Aorta (tissue), 5 donors: ENCODE measurements at regions not wholly inside any gene's neighbourhood (a gene's known extent, or its start where the extent isn't known, plus 50 kb on each side); places are given as distances from the start of the nearest gene placed in this dataset.

Source experiments
- ATAC-seq: fragments of 200-7000 bp; cut with Tn5 transposase; one replicate; pipeline ENCODE4 v1.9.1; 2022; ENCODE audit warnings: moderate library complexity; ENCODE audit not compliant: low FRiP score
- DNase-seq, 2 donors: peaks; one replicate each; pipeline ENCODE4 v3.0.0-alpha.2; 2020
- H3K27ac ChIP-seq, 2 donors: one replicate each; pipeline ENCODE4 v1.5.1; 2013; ENCODE audit warnings: low read length in 2 of 2, mild to moderate bottlenecking in 2 of 2, moderate library complexity in 2 of 2, control low read depth in 1 of 2, inconsistent platforms in 1 of 2, low read depth in 1 of 2
- H3K27me3 ChIP-seq, 2 donors: one replicate each; pipeline ENCODE4 v1.6.1; 2013; ENCODE audit warnings: control low read depth in 1 of 2, low read length in 1 of 2, mild to moderate bottlenecking in 1 of 2, moderate library complexity in 1 of 2; ENCODE audit not compliant: insufficient read depth in 2 of 2, control insufficient read depth in 1 of 2
- H3K36me3 ChIP-seq, 2 donors: one replicate each; pipeline ENCODE4 v1.6.1; 2013; ENCODE audit warnings: control low read depth in 1 of 2, low read length in 1 of 2, mild to moderate bottlenecking in 1 of 2; ENCODE audit not compliant: insufficient read depth in 2 of 2, control insufficient read depth in 1 of 2
- H3K4me1 ChIP-seq, 2 donors: one replicate each; pipeline ENCODE4 v1.6.1; 2013; ENCODE audit warnings: low read length in 2 of 2, control low read depth in 1 of 2, mild to moderate bottlenecking in 1 of 2, moderate library complexity in 1 of 2; ENCODE audit not compliant: insufficient read depth in 2 of 2, control insufficient read depth in 1 of 2
- H3K4me3 ChIP-seq, 2 donors: one replicate each; pipeline ENCODE4 v1.5.1; 2013; ENCODE audit warnings: low read length in 2 of 2, control low read depth in 1 of 2, mild to moderate bottlenecking in 1 of 2
- H3K9me3 ChIP-seq: one replicate; pipeline ENCODE4 v1.6.1; 2013; ENCODE audit warnings: mild to moderate bottlenecking, low read length; ENCODE audit not compliant: control insufficient read depth
- WGBS, 2 donors: extraction: QIAGEN DNeasy Blood & Tissue Kit; methylation state at CpG; one replicate each; pipeline ENCODE4 v1.1.7; 2013; 5-methylcytosine and 5-hydroxymethylcytosine counted together
- intact Hi-C, 2 donors: fragments of 100-400 bp; cut with DNase I; formaldehyde crosslinking; loops; one replicate each; pipeline versions ENCODE4 v1.14.2 to v1.15.0; 2022
- donor health status: healthy with polysubstance abuse.
- donor health status: Bipolar disorder and iron deficiency.
- donor health status: DM: no; HTN: no; CAD: no.
- donor health status: DM: no; HTN: no; CAD: no.
- donor health status: DM: yes; HTN: yes; CAD: no.

DNA sequence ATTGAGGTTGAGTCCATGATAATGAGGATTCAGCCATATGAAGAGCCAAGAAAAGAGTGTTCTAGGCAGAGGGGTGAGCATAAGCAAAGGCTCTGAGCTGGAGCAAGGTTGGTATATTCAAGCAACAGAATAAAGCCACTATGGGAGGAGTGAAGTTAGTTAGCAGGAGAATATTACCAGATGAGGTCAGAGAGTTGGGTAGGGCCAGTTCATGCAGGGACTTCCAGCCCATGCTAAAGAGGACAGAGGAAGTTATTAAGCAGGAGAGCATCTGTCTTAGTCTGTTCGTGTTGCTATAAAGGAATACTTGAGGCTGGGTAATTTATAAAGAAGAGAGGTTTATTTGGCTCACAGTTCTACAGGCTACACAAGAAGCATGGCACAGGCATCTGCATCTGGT lies 57.1 kb upstream of the ATG10 start:
- no peak for ATAC-seq
- no peak for DNase-seq
- H3K4me1 ChIP-seq: no peaks in the 10 kb centered on the region
- no peaks in the 10 kb centered on the region for H3K9me3 ChIP-seq
- intact Hi-C loops: no loop called here
- H3K27ac ChIP-seq: no peak overlapping the region
- H3K4me3 ChIP-seq: no peak overlapping the region
- 43 to 83% methylated on average over 1 of the region's 1 CpG for WGBS, 2 donors
- no peaks in the 10 kb centered on the region for H3K27me3 ChIP-seq
- H3K36me3 ChIP-seq: no peaks in the 10 kb centered on the region

- Histone ChIP-seq H3K4me1 (peaks cover 0 to 2% of the 10 kb centered on the region in 2 donors), H3K27me3 (no peaks in the 10 kb centered on the region), H3K4me3 (no peak overlapping the region), H3K9me3 (no peaks in the 10 kb centered on the region), H3K36me3 (no peaks in the 10 kb centered on the region), H3K27ac (no peak overlapping the region)
- DNase-seq (no peak), ATAC-seq (no peak)
- intact Hi-C loops: no loop called here
- WGBS, 2 donors: 96 to 97% methylated on average over 8 of the region's 8 CpGs
Observed at GRCh38 chr5:81912933-81913332, 58.9 kb upstream of the ATG10 start.

GRCh38 chr5:81909677-81910076 lies 62.1 kb upstream of the ATG10 start:
- ATAC-seq (no peak), DNase-seq (no peak)
- 87 to 90% methylated on average over 1 of the region's 1 CpG for WGBS, 2 donors
- Histone ChIP-seq H3K27ac (no peak overlapping the region), H3K36me3 (no peaks in the 10 kb centered on the region), H3K27me3 (no peaks in the 10 kb centered on the region), H3K9me3 (no peaks in the 10 kb centered on the region), H3K4me3 (no peak overlapping the region), H3K4me1 (peaks cover 0 to 2% of the 10 kb centered on the region in 2 donors)
- intact Hi-C loops: no loop called here

DNA sequence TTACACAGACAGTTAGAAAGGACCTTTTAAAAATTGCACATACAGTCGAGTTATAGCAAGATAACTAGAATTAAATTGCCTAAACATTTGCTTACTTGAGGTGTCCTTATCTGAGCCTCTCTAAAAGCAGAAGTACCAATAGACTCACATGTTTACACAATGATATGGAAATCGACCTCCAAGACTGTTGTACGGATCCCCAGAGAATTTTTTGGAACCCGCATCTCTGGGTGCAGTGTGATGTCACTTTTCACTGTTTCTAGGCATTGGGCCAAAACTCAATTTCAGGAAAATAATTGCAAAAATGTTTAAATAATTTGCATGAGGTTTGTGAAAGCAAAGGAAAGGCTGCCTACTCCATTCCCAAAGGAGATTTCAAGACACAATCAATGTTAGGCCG lies 63.1 kb upstream of the ATG10 start:
- Histone ChIP-seq H3K9me3 (no peaks in the 10 kb centered on the region), H3K4me3 (no peak overlapping the region), H3K36me3 (no peaks in the 10 kb centered on the region), H3K27me3 (no peaks in the 10 kb centered on the region), H3K4me1 (peaks cover 0 to 2% of the 10 kb centered on the region in 2 donors), H3K27ac (no peak overlapping the region)
- intact Hi-C loops: no loop called here
- DNase-seq (no peak), ATAC-seq (no peak)
- WGBS, 2 donors: 30 to 35% methylated on average over 5 of the region's 5 CpGs

DNA sequence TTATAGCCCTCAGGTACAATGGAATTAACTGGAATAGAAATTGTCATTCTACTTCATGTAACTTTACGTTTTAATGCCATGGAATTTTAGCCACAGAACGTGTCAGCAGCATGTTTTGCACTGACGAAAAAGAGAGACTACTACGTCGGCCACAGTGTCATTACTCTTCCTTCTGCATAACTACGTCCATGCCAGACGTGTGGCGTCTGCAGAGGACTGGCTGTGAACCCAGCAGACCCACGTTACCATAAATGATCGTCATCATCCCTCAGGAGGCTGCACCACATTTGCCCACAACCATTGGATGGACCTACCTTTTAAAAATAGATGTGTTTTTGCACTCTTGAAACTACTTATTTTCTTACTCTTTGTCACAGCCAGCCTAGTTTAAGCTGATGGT lies 63.8 kb upstream of the ATG10 start:
- no peak for DNase-seq
- Histone ChIP-seq H3K4me3 (no peak overlapping the region), H3K36me3 (no peaks in the 10 kb centered on the region), H3K27me3 (no peaks in the 10 kb centered on the region), H3K4me1 (peaks cover 0 to 2% of the 10 kb centered on the region in 2 donors), H3K9me3 (no peaks in the 10 kb centered on the region), H3K27ac (no peak overlapping the region)
- intact Hi-C loops: no loop called here
- WGBS, 2 donors: 15 to 28% methylated on average over 10 of the region's 10 CpGs
- ATAC-seq: no peak

DNA sequence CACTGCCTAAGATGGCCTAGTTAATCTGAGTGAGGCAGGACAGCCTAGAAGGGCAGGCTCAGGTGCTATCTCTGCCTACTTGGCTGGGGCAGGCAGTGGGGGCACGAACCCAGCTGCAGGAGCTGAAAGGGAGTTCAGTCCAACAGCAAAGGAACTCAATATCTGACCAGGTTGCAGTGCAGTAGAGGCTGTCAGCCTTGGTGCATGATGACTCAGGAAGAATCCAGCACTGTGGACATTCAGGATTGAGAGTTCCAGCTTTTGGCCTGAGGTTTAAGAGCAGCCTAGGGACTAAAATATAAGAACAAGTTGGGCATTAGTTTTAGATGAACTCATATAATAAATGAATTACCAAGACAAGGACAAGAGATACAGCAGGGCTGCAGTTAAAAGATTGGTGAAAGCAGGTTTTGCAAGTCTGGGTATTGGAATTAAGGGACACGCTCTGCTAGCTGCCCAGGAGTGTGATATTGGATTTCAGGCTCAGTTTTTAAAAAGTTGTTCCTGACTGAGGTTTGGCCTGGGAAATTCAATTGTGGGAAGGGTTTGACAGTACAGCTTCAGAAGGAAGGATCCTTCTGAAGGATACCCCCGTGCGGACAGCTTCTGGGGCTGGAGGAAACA lies 64.7 kb upstream of the ATG10 start:
- peaks cover 0 to 2% of the 10 kb centered on the region in 2 donors for H3K4me1 ChIP-seq
- H3K27me3 ChIP-seq: no peaks in the 10 kb centered on the region
- intact Hi-C loops: no loop called here
- no peak for DNase-seq
- ATAC-seq: no peak
- no peak overlapping the region for H3K27ac ChIP-seq
- no peaks in the 10 kb centered on the region for H3K9me3 ChIP-seq
- 91 to 93% methylated on average over 4 of the region's 4 CpGs for WGBS, 2 donors
- H3K36me3 ChIP-seq: no peaks in the 10 kb centered on the region
- no peak overlapping the region for H3K4me3 ChIP-seq

DNA sequence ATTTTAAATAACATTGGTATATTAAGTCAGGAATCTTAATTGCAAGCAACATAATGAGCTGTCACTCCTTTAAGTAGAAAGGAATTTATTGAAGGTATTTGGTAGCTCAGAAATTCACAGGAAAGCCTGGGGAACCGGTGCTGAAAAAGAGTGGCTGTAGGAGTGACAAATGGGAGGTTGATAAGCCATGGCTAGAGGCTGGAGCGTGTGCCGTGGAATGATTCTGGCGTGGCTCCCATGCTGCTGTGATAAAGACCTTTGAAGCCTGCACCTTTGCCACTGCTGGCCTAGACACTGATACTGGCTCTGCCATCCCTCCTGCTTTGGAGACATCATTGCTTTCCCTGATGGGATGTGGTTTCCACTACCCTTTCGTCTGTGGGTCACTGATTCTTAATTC lies 65.7 kb upstream of the ATG10 start:
- no peak overlapping the region for H3K27ac ChIP-seq
- H3K4me1 ChIP-seq: peaks cover 0 to 2% of the 10 kb centered on the region in 2 donors
- H3K4me3 ChIP-seq: no peak overlapping the region
- no peak for DNase-seq
- ATAC-seq: no peak
- H3K36me3 ChIP-seq: no peaks in the 10 kb centered on the region
- 65 to 73% methylated on average over 5 of the region's 5 CpGs for WGBS, 2 donors
- intact Hi-C loops: no loop called here
- H3K9me3 ChIP-seq: no peaks in the 10 kb centered on the region
- no peaks in the 10 kb centered on the region for H3K27me3 ChIP-seq

- 77 to 80% methylated on average over 2 of the region's 2 CpGs for WGBS, 2 donors
- H3K4me3 ChIP-seq: no peak overlapping the region
- intact Hi-C loops: no loop called here
- no peaks in the 10 kb centered on the region for H3K27me3 ChIP-seq
- H3K4me1 ChIP-seq: peaks cover 0 to 2% of the 10 kb centered on the region in 2 donors
- H3K9me3 ChIP-seq: no peaks in the 10 kb centered on the region
- no peak overlapping the region for H3K27ac ChIP-seq
- no peaks in the 10 kb centered on the region for H3K36me3 ChIP-seq
- ATAC-seq (no peak), DNase-seq (no peak)
Observed at GRCh38 chr5:81904861-81905260, 67.0 kb upstream of the ATG10 start.

GRCh38 chr5:81904166-81904565 lies 67.7 kb upstream of the ATG10 start:
- Histone ChIP-seq H3K27ac (no peak overlapping the region), H3K4me1 (peaks cover 0 to 2% of the 10 kb centered on the region in 2 donors), H3K4me3 (no peak overlapping the region), H3K36me3 (no peaks in the 10 kb centered on the region), H3K27me3 (no peaks in the 10 kb centered on the region), H3K9me3 (no peaks in the 10 kb centered on the region)
- DNase-seq (no peak), ATAC-seq (no peak)
- 95 to 99% methylated on average over 3 of the region's 3 CpGs for WGBS, 2 donors
- intact Hi-C loops: no loop called here
